Nephron progenitor cell (in vitro differentiated cells): ENCODE measurements at regions not wholly inside any gene's neighbourhood (a gene's known extent, or its start where the extent isn't known, plus 50 kb on each side); places are given as distances from the start of the nearest gene placed in this dataset.

Experiments
- DNase-seq: peaks from one replicate; pipeline ENCODE4 v3.0.0; 2021
- H3K27ac Mint-ChIP-seq: 2 replicates; pipeline ENCODE4 v1.8.0; 2021; ENCODE audit warnings: mild to moderate bottlenecking, moderate library complexity, mixed read lengths
- H3K27me3 Mint-ChIP-seq: 2 replicates; pipeline ENCODE4 v1.8.0; 2021; ENCODE audit warnings: mild to moderate bottlenecking, low read depth, mixed read lengths; ENCODE audit not compliant: poor library complexity
- H3K36me3 Mint-ChIP-seq: 2 replicates; pipeline ENCODE4 v1.8.0; 2021; ENCODE audit warnings: low read depth, mixed read lengths
- H3K4me1 Mint-ChIP-seq: 2 replicates; pipeline ENCODE4 v1.8.0; 2021; ENCODE audit warnings: mixed read lengths
- H3K4me3 Mint-ChIP-seq: 2 replicates; pipeline ENCODE4 v1.8.0; 2021; ENCODE audit warnings: mild to moderate bottlenecking, moderate library complexity, mixed read lengths
- H3K9me3 Mint-ChIP-seq: 2 replicates; pipeline ENCODE4 v1.8.0; 2021; ENCODE audit warnings: mild to moderate bottlenecking, moderate library complexity, mixed read lengths
- TF ChIP-seq, protein P1 (sequence below): fragments of 200-600 bp; sonication (generic); IDR thresholded peaks from 2 replicates; pipeline ENCODE4 v1.5.0; 2021; ENCODE audit warnings: antibody characterized with exemption

DNA sequence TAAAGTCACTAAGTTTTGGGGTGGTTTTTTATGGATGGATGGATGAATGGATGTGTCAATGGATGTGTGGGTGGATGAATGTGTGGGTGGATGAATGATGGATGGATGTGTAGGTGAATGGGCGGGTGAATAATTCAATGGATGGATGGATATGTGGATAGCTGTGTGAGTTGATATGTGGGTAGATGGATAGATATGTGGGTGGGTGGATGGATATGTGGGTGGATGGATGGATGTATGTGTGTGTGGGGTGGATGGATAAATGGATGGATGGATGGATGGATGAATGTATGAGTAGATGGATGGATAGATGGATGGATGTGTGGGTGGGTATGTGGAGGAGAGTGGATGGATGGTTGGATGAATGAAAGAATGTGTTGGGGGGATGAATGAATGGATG lies 310.1 kb upstream of the C16orf82 start:
- TF ChIP-seq, protein P1, sequence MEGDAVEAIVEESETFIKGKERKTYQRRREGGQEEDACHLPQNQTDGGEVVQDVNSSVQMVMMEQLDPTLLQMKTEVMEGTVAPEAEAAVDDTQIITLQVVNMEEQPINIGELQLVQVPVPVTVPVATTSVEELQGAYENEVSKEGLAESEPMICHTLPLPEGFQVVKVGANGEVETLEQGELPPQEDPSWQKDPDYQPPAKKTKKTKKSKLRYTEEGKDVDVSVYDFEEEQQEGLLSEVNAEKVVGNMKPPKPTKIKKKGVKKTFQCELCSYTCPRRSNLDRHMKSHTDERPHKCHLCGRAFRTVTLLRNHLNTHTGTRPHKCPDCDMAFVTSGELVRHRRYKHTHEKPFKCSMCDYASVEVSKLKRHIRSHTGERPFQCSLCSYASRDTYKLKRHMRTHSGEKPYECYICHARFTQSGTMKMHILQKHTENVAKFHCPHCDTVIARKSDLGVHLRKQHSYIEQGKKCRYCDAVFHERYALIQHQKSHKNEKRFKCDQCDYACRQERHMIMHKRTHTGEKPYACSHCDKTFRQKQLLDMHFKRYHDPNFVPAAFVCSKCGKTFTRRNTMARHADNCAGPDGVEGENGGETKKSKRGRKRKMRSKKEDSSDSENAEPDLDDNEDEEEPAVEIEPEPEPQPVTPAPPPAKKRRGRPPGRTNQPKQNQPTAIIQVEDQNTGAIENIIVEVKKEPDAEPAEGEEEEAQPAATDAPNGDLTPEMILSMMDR, result no peak
- peaks cover 29% of the 10 kb centered on the region for H3K9me3 Mint-ChIP-seq
- H3K27me3 Mint-ChIP-seq, result peaks cover 37% of the 10 kb centered on the region
- H3K4me1 Mint-ChIP-seq, result no peaks in the 10 kb centered on the region
- no peak for DNase-seq
- H3K36me3 Mint-ChIP-seq, result no peaks in the 10 kb centered on the region
- H3K4me3 Mint-ChIP-seq, result no peak overlapping the region
- peak overlapping the region; percentile 12 for H3K27ac Mint-ChIP-seq

DNA sequence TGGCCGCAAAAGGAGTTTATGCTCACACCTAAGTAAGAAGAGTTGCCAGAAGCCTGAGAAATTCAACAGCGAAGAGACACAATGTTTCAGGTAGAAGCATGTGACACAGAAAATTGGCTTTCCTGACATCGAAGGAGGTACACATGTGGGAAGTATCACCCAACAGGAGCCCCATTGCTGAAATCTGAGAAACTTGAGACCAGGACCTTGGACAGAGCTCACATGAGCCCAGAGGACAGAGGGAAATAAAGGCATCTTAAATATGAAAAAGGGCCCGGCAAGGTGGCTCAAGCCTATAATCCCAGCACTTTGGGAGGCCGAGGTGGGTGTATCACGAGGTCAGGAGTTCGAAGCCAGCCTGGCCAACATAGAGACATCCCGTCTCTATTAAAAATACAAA lies 304.1 kb upstream of the C16orf82 start:
- no peak overlapping the region for H3K27ac Mint-ChIP-seq
- H3K4me1 Mint-ChIP-seq, result no peaks in the 10 kb centered on the region
- TF ChIP-seq, protein P1, result no peak
- H3K36me3 Mint-ChIP-seq, result no peaks in the 10 kb centered on the region
- peaks cover 16% of the 10 kb centered on the region for H3K9me3 Mint-ChIP-seq
- H3K4me3 Mint-ChIP-seq, result no peak overlapping the region
- DNase-seq, result peak; percentile 15
- H3K27me3 Mint-ChIP-seq, result peaks cover 37% of the 10 kb centered on the region

DNA sequence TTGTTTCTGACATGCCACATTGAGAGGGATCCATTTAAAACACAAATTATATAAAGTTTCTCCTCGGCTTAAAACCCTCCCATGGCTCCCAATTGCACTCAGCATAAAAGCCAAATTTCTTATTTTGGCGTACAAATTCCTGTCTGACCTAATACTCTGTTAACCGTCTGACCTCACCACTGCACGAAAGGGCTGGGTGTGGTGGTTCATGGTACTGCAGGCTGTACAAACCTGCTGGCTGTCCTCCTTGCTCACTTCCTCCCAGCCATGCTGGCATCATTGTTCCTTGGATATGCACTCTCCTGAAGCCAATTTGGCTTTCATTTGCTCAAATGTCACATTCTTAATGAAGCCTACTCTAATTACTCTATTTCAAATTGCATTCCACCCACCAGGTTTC lies 301.6 kb upstream of the C16orf82 start:
- DNase-seq, result peak; percentile 15
- no peaks in the 10 kb centered on the region for H3K36me3 Mint-ChIP-seq
- H3K4me3 Mint-ChIP-seq, result no peak overlapping the region
- no peak overlapping the region for H3K27ac Mint-ChIP-seq
- H3K9me3 Mint-ChIP-seq, result peaks cover 3% of the 10 kb centered on the region
- H3K27me3 Mint-ChIP-seq, result peaks cover 56% of the 10 kb centered on the region
- TF ChIP-seq, protein P1, result peak; percentile 5
- H3K4me1 Mint-ChIP-seq, result no peaks in the 10 kb centered on the region

DNA sequence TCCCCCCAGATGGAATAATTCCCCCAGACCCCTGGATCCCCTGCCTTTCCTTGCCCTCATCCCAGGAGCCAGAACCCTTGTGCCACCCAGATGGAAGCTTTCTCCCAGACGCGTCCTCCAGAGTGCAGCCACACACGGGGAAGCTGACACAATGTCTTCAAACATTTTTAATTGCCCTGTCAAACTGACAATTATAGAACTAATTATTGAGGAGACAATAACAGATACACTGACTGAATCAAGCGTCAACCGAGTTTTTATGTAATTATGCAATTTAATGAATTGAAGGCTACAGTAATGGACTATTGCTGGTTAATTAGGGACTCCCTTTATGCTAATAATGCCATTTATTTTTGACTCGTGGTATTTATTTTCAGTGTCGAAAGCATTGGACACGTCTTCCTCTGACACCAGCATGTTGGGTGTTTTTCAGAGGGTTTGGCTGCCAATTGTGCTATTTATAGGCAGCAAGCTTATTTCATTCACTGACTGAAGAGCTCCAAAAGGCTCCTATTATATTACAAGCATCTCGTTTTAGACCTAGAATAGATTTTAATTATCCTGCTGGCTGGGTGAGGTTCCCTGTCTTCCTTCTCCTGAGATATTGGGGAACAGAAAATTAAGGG lies 298.2 kb upstream of the C16orf82 start:
- no peak overlapping the region for H3K4me3 Mint-ChIP-seq
- H3K27ac Mint-ChIP-seq, result no peak overlapping the region
- H3K36me3 Mint-ChIP-seq, result no peaks in the 10 kb centered on the region
- H3K9me3 Mint-ChIP-seq, result no peaks in the 10 kb centered on the region
- H3K27me3 Mint-ChIP-seq, result peaks cover 75% of the 10 kb centered on the region
- no peaks in the 10 kb centered on the region for H3K4me1 Mint-ChIP-seq
- DNase-seq, result no peak
- TF ChIP-seq, protein P1, result no peak

DNA sequence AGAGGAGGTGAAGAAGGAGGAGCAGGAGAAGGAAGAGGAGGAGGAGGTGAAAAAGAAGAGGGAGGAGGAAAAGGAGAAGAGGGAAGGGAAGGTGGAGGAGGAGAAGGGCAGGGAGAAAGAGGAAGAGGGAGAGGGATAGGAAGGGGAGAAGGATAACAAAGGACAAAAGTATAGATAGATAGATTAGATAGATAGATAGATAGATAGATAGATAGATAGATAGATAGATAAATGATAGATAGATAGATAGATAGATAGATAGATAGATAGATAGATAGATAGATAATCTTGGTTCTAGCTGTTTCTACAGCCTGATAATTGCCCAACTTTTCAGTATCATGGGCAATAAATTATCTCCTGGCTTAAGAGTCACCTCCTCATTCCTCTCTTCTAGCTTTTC lies 296.2 kb upstream of the C16orf82 start:
- TF ChIP-seq, protein P1, result no peak
- no peak for DNase-seq
- Mint-ChIP-seq H3K36me3 (no peaks in the 10 kb centered on the region), H3K4me1 (no peaks in the 10 kb centered on the region), H3K27me3 (peaks cover 82% of the 10 kb centered on the region), H3K27ac (no peak overlapping the region), H3K9me3 (no peaks in the 10 kb centered on the region), H3K4me3 (no peak overlapping the region)

DNA sequence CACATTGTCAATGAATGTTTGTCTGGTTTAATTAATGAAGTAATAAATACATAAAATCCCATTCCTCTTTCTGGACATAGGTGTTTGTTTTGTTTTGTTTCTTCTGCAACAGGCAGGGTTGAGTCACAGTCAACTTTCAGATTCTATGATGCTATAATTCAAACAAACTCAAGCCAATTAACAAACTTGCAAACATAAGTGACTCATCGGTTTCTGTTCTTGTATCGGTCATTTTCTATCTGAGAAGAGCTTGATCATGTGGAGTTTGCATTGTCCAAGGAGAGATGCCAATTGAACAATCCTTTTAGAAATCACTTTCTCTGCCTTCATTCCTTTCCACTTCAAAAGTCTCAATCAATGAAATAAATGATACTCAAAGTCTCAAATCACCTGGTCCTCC lies 294.2 kb upstream of the C16orf82 start:
- Mint-ChIP-seq H3K36me3 (no peaks in the 10 kb centered on the region), H3K4me1 (no peaks in the 10 kb centered on the region), H3K4me3 (no peak overlapping the region), H3K27me3 (peaks cover 74% of the 10 kb centered on the region), H3K27ac (no peak overlapping the region), H3K9me3 (no peaks in the 10 kb centered on the region)
- TF ChIP-seq, protein P1, result no peak
- DNase-seq, result no peak
